GM21529 (cell line): ENCODE measurements at regions not wholly inside any gene's neighbourhood (a gene's known extent, or its start where the extent isn't known, plus 50 kb on each side); places are given as distances from the start of the nearest gene placed in this dataset.

ENCODE experiments used
- ATAC-seq: cut with Tn5 transposase; IDR thresholded peaks from one replicate; pipeline ENCODE4 v1.9.1; 2021; ENCODE audit not compliant: unreplicated experiment

DNA sequence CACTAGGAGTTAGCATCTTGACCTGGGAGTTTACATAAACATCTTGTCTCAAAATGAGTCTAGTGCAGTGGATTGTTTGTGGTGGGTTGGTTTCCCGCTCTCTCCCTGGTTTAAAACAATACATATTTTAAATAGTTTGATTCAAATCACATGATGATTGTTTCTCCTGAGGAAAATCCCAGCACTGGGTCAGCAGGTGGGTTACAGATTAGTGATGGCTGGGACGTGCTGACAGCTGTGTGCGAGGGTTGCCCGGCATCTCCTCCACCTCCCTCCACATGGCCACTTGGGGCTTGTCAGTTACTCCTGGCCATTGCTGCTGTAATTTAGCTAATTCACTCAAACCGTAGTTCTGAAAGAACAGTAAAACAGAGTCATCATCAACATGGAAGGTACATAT is 306.4 kb upstream of the CITED2 start:
- ATAC-seq, result no peak

DNA sequence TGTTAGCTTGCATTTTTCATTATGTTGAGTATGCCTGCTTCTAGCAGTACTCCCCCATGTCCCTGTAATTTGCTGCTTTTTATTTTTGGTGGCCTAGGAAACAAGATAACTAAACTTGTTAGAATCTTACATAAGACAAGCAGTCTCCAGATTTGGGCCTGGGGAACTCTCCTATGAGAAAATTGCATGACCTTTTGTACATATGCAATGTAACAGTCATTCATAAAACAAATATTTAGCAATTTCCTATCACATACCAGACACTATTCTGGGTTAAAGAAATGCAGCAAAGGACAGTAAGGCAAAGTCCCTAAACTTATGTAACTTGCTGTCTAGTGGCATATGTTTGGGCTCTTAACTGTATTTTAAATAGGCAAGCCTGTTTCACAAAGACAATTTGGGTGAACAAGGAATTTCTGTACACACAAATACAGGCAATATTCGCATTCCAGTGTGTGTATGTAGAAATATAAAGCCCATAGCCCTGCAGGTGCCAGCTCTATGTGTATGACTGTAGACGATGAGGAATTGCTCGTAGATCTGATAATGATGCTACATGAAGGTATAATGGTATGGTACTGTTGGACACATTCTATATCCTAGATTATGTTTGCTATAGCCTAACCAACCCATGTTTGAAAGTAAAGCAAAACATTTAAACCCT is 305.2 kb upstream of the CITED2 start:
- ATAC-seq, result no peak

DNA sequence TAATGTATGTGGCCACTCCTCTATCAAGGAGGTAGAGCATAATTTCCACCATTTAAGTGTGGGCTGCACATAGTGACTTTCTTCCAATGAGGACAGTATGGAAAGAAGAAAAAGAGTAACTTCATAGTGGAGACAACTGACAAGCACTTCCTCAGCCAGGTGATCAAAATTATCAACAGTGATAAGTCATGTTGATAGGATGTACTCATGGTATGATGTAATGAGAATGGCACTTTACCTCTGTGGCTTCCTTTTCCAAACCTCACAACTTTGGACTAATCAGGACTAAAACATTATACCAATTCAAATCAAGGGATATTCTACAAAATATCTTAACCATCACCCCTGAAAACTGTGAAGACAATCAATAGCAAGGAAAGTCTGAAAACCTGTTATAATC is 302.3 kb upstream of the CITED2 start:
- ATAC-seq, result no peak

DNA sequence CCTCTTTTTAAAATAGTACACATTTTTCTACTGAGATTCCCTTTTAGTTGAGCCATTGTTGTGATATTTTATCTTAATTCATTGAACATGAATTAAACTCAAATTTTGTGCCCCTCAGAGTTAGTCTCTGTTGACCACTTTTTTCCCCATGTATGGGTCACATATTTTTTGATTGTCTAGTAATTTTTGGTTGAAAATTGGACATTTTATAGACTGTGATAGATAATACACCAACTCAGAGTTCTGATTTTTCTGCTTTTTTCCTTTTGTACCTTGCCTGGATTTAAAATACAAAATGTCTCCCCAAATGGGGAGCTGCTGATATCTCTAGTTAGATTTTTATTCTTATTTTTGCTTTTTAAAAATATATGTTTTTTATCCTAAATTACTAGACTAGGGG is 291.8 kb upstream of the CITED2 start:
- no peak for ATAC-seq

DNA sequence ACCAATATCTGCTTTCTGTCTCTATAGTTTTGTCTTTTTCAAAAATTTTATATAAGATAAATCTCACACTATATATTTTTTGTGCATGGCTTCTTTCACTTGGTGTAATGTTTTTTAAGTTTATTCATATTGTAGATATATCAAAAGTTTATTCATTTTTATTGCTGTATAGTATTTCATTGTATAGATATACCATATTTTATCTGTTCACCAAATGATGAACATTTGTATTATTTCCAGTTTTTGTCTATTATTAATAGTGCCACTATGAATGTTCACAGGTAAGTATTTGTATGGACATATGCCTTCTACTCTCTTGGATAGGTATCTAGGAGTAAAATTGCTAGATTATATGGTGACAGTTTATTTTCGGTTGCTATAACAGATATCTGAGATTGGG is 289.5 kb upstream of the CITED2 start:
- no peak for ATAC-seq

DNA sequence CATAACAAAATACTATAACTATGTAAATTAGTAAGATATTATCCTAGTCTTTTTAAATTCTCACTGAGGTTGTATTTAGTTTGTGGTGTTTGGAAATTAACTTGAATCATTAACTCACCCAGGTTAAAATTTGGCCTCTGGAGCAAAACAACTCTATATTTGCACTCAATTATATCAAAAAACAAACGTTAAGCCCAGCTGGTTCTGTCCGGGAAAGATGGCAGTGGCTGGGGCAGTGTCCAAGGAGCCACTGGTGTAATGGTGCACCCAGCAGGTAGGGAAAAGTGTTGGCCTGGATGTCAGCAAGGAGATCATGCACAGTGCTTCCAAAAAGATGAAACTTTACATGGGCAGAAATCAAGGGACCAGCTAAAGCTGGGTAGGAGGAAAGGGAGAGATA is 285.3 kb upstream of the CITED2 start:
- ATAC-seq, result no peak

DNA sequence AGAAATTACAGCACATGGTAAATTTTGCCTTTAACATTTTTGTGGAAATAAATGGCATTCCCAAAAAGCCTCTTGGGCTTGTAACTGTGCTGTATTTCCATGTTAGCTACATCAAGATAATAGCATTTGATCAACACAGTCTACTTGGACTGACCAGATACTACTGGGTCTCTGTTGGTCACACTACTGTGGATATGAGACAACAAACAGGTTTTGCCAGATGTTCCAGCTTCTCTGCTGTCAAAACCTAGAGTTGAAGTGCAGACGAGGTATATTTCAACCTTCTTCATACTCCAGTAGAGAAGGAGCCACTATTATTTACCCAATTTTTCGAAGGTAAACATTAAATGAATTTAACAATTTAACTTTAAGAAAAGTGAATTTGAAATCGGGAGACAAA is 284.7 kb upstream of the CITED2 start:
- ATAC-seq, result no peak

DNA sequence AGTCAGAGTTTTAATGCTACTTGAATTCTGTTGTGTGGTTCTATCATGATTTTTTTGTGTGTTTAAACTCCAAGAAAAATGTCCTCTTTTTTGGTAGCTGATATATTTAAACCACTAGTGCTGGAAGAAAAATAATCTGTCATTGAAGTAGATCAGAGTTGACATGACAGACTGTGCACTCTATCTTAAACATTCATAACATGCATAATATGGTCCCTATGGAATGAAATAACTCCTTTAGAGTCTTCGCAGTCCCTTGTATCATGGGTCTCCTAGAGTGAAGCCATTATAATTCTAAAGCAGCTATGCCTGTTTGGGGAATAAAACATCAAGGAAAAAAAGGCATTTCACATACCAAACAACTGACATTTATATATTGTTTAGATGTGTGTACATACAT is 282.7 kb upstream of the CITED2 start:
- ATAC-seq, result no peak

DNA sequence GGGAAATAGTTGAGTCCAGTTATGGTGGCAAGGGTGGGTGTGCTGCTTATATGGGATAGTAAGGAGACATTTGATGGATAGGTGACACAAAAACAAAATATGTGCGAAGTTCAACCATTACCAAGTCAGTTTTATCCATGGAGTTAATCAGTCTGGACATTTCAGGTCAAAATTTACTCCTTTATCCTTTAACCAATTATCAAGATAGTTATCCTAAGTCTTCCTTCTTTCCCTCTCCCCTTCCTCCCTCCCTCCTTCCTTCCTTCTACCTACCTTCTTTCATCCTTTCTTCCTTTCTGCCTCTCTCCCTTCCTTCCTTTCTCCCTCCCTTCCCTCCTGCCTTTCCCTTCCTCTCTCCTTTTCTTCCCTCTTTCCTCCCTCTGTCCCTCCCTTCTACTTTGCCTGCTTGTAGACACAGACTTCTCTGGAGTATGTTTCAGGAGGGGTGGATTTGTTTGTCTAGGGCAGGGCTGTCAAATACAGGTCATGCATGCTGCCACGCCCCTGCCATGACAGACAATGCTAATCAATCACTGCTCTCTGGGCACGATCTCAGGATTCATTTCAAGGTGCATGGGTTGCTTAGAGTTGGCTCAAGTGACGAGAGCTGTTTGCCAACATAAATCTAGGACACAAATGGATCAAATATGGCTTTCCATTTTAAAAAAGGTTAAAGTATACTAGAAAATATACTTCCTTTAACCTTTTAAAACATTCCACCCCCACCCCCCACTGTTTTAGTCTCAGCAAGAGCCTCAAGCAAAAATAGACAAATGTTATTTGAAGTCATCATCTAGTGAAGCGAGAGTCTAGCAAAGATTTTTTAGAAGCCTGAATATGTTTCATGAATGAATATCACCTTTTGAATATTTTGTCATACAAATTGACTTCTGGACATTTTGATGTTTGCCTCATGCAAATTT is 281.6 kb upstream of the CITED2 start:
- ATAC-seq, result no peak

DNA sequence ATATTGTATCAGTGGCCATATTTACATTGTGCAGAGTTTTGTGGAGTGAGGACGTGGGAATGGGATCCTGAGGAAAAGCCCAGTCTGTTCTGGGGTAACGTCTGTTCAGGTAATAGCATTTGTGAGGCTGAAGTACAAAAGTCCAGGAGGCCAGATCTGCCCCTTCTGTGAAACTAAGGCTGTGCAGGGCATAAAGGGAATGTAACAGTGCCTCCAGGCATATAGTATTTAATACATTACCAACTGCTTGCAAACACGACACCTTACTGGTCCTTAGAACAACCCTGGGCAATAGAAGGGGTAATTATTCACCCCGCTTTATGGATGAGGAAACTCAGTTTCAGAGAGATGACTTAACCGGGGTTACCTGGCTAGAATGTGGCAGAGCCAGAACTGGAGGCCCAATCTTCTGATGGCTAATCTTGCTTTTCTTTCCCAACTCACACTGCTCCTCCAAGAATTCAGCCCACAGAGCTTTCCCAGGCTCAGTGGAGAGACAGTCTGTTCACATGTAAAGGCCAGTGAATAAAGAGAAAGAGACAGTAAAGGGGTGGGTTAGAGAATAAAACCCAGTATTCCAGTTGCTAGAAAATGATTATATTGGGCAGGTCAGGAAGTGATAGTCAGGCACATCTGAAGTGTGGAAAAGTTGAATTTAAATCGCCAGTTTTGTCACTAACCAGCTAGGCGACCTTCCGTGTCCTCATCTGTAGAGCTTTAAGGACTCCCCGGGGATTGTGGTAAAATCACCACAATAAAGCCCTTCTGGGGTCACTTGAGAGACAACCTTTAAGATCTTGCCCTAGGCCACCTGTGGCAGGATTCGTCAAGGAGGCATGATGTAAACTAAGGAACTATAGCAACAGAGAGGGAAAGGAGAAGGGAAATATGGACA is 280.7 kb upstream of the CITED2 start:
- ATAC-seq, result no peak

DNA sequence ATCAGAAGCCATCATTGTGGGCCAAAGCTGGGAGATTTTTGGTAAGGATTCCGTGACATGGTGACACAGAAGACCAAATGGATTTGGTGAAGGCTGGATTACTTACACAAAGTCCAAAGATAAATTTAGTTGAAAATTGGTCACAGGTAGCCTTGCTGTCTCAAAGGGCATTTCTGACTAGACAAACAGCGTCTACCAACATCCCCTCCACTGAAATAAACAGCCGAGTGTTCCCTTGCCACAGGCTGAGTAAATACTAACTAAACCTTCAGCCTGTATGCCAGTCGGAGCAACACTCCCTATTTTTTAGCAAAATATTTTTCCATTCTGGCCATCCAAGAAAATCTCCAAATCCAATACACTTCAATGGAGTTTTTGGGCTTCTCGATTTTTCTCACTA is 279.9 kb upstream of the CITED2 start:
- ATAC-seq, result no peak

DNA sequence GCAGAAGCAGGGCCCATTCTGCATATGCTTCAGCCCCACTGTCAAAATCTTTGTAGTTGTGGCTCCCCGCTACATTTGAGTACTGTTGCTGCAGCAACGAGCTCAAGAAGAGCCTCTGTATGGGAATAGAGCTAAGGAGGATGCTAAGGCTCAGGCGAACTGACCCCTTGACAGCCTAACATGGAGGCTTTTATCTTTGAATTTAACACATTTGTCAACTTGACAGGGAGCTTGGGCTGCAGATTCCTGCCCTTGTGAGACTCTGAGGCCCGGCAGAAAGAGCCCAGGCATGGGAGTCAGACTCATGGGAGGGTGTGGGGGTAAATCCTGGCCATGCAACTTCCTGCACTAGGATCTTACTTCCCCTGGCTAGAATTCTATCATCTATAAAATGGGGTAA is 278.7 kb upstream of the CITED2 start:
- no peak for ATAC-seq

DNA sequence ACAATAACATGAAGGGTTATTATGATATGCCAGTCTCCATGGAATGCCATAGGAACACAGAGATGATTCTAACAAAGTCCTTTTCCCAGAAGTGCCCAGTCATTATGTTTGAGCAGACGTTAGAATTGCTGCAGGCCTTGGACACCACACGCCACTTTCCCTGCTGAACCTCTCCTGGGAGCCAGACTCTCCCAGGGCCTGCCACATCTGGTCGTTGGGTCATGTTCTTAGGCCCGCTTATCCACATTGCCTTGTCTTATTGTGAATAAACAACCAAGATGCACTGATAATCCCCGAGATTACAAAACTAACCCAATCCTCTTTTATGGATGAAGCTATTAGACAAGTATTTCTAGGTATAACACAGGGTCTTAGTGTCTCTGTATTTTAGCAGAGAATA is 276.5 kb upstream of the CITED2 start:
- no peak for ATAC-seq

DNA sequence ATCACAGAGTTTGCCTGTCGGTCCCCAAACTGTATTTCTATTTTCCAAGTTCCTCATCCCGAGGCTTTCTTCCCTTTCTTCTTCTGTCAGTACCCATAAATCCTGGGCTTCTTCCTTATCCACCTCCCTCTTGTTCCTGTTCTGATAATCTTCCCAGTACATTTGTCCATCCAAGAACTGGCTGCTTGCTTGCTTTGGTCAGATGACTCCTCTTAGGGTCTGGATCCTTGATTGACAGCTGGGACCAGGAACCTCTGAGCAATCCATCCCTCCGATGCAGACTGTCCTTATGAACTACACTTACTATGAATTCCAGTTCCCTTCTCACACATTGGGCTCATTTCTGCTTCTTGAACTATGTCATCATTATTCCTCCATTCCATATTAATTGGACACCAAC is 275.3 kb upstream of the CITED2 start:
- ATAC-seq, result no peak

DNA sequence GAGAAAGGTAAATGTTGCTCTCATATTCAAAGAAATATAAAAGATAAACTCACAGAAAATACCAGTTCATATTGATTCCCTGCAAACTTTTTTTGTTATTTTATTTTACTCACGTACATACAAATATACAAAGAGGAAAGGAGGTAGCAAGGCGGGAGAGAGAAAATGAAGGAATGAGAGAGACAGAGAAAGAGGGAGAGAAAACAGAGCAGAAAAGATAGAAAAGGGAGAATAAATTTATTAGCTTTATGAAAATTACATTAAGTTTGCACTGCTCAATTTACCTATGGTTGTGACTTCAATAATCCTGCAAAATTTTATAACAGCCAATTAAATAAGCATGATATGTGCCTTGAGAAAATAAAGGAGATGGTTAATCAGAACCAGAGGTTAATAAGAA is 274.7 kb upstream of the CITED2 start:
- ATAC-seq, result no peak

DNA sequence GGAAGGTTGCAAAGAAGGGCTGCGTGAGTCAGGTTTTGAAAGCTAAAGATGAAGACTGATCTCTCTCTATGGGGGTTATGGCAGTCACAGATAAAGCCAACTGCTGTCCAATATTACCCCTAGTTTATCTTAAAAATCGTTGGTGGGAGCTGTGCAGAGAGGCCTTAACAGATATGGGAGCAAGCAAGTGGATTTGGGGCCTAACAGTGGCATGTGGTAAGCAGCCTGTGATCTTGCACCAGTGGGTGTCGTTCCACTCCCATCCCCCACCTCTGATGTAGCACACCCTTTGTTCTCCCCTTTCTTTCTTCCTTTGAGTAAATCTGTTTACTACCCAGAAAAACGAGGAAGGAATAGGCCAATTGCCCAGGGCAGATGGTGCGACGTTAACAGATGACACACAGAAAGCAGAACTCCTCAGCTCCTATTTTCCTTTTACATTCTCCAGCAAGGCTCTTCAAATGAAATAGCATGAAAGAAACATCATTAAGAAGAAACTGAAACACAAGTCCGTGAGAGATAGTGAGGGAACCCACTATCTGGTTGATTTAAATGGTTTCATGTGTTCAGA is 274.1 kb upstream of the CITED2 start:
- no peak for ATAC-seq

DNA sequence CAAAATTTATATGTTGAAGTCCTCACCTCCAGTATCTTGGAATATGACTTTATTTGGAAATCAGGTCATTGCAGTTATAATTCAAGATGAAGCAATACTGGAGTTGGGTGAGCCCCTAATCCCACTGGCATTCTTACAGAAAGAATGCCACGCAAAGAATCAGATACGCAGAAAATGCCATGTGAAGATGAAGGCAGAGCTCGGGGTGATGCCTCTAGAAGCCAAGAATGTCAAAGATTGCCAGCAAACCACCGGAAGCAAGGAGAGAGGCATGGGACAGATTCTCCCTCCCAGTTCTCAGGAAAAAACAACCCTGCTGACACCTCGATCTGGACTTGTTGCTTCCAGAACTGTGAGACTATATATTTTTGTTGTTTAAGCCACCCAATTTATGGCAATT is 273.4 kb upstream of the CITED2 start:
- ATAC-seq, result no peak

DNA sequence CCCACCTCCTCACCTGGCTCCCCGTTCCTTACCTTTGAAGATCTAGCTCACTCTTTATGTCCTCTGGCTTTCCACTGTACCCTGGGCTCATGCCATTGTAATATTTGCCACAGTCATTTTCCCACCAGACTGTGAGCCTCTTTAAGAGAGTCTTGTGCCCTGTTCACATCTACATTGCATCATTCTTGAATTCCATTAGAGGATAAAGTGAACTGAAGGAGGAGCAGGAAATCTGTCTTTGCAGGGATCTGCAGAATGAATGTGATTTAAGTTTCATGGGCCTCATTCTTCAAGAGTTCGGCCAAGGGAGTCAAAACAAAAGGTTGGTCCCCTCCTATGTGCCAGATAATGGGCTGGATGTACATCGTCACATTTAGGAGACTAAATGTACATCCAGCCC is 272.6 kb upstream of the CITED2 start:
- no peak for ATAC-seq

DNA sequence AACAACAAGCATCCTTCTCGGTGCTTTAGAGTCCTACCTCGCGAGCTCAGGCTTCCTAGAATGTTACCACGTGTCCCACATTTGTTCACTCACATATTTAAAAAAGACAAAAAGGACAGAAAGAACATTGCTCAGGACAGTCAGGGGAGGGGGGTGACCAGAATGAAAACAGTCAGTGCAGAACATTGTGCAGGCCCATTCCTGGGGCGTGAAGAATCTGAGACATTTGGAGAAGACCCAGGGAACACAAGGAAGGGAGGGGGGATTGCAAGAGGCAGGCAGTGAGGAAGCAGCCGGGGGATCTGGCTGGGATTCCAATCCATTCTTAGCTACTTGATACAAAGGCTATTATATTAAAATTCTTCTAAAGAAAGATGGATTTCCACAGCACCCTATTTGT is 270.4 kb upstream of the CITED2 start:
- ATAC-seq, result no peak

DNA sequence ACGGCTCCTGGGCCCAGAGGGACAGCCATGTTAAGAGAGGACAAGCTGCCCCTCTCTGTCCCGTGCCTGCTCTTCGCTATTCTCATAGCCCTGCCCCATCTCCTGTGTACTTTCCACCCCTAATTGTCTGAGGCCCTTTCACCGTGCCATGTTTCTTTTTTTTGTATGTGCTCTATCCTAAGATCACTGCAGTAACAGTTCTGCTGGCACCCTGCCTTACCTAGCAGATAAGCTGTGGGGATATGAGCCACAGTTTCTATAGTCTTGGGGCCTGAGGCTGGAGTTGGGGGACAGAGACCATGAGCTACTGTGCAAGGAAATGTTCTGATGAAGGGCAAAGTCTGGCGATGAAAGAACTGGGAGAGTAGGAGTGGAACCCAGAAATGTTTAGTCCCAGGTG is 269.5 kb upstream of the CITED2 start:
- ATAC-seq, result no peak

DNA sequence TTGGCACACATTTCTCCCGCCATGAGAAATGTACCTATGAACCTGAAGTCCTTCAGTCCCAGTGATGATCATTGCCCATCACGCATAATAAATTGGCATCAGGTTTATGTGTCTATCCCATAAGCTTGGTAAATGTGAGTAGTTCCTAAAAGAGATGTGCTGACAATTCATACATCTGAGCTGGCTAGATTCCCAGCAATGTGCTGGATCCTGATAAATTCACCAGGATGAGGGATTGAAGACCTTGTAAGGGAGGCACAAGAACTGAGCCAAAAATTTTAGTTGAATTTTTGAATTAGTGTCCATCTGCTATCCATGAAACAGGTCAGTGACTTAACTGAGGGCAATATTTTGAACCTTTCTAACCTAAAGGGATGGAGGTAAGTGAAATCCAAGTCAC is 267.9 kb upstream of the CITED2 start:
- ATAC-seq, result no peak
